ENCODE measurements at regions not wholly inside any gene's neighbourhood (a gene's known extent, or its start where the extent isn't known, plus 50 kb on each side); places are given as distances from the start of the nearest gene placed in this dataset.

- TF ChIP-seq POLR2AphosphoS5 (IDR thresholded peaks at IDR 0.05; ENCODE audit: borderline replicate concordance, low read depth, low read length) (no peak), EZH2 (IDR thresholded peaks at IDR 0.05) (no peak)
Observed at GRCh38 chr13:105050686-105051085, 1484.8 kb downstream of the EFNB2 start.

Measured in SK-N-MC (cell line).